Activated naive CD8-positive, alpha-beta T cell treated with anti-CD3 and anti-CD28 coated beads for 36 hours (primary cell): ENCODE measurements at regions not wholly inside any gene's neighbourhood (a gene's known extent, or its start where the extent isn't known, plus 50 kb on each side); places are given as distances from the start of the nearest gene placed in this dataset.
A peak's percentile ranks its signal among the peaks of the same experiment; 100 is the strongest.
"Not testable (repeated sequence)": the region's sequence is repeated elsewhere in the genome, so short reads cannot be mapped to it uniquely, and the experiment has no call there.

ENCODE experiments used
- DNase-seq: peaks from one replicate; pipeline ENCODE4 v3.0.0; 2021
- H3K27ac Mint-ChIP-seq: one replicate; pipeline ENCODE4 v1.8.0; 2022; ENCODE audit warnings: mild to moderate bottlenecking, moderate library complexity, mixed read lengths
- H3K27me3 Mint-ChIP-seq: one replicate; pipeline ENCODE4 v1.8.0; 2022; ENCODE audit warnings: mild to moderate bottlenecking, mixed read lengths
- H3K36me3 Mint-ChIP-seq: one replicate; pipeline ENCODE4 v1.8.0; 2021; ENCODE audit warnings: mild to moderate bottlenecking, mixed read lengths
- H3K4me1 Mint-ChIP-seq: one replicate; pipeline ENCODE4 v1.8.0; 2021; ENCODE audit warnings: mixed read lengths
- H3K4me3 Mint-ChIP-seq: one replicate; pipeline ENCODE4 v1.8.0; 2022; ENCODE audit warnings: mild to moderate bottlenecking, moderate library complexity, mixed read lengths
- H3K9me3 Mint-ChIP-seq: one replicate; pipeline ENCODE4 v1.8.0; 2022; ENCODE audit warnings: mixed read lengths

- H3K4me3 Mint-ChIP-seq = no peak overlapping the region
- H3K9me3 Mint-ChIP-seq = no peaks in the 10 kb centered on the region
- H3K27me3 Mint-ChIP-seq = peaks cover 10% of the 10 kb centered on the region
- no peaks in the 10 kb centered on the region for H3K36me3 Mint-ChIP-seq
- no peak for DNase-seq
- no peak overlapping the region for H3K27ac Mint-ChIP-seq
- H3K4me1 Mint-ChIP-seq = peaks cover 33% of the 10 kb centered on the region
Measured at GRCh38 chr3:101999177-101999779, 150.0 kb downstream of the NFKBIZ start.

- Mint-ChIP-seq H3K4me3 (no peak overlapping the region), H3K4me1 (peaks cover 23% of the 10 kb centered on the region), H3K27me3 (peaks cover 10% of the 10 kb centered on the region), H3K36me3 (no peaks in the 10 kb centered on the region), H3K9me3 (no peaks in the 10 kb centered on the region), H3K27ac (no peak overlapping the region)
- no peak for DNase-seq
Measured at GRCh38 chr3:102000620-102001209, 151.4 kb downstream of the NFKBIZ start.

- no peak for DNase-seq
- Mint-ChIP-seq H3K9me3 (no peaks in the 10 kb centered on the region), H3K4me3 (no peak overlapping the region), H3K4me1 (peaks cover 13% of the 10 kb centered on the region), H3K27me3 (peaks cover 3% of the 10 kb centered on the region), H3K36me3 (no peaks in the 10 kb centered on the region), H3K27ac (no peak overlapping the region)
Measured at GRCh38 chr3:102002056-102002455, 152.7 kb downstream of the NFKBIZ start.

GRCh38 chr3:102004561-102004960 is 155.2 kb downstream of the NFKBIZ start:
- Mint-ChIP-seq H3K27me3 (no peaks in the 10 kb centered on the region), H3K36me3 (peaks cover 3% of the 10 kb centered on the region), H3K4me1 (peaks cover 5% of the 10 kb centered on the region), H3K9me3 (peaks cover 5% of the 10 kb centered on the region), H3K27ac (no peak overlapping the region), H3K4me3 (no peak overlapping the region)
- no peak for DNase-seq

GRCh38 chr3:102005551-102005950 is 156.2 kb downstream of the NFKBIZ start:
- Mint-ChIP-seq H3K9me3 (peaks cover 10% of the 10 kb centered on the region), H3K4me1 (peaks cover 2% of the 10 kb centered on the region), H3K27me3 (no peaks in the 10 kb centered on the region), H3K27ac (no peak overlapping the region), H3K4me3 (no peak overlapping the region), H3K36me3 (peaks cover 5% of the 10 kb centered on the region)
- no peak for DNase-seq

GRCh38 chr3:102006812-102007485 is 157.6 kb downstream of the NFKBIZ start:
- DNase-seq = no peak
- no peak overlapping the region for H3K4me3 Mint-ChIP-seq
- peaks cover under 1% of the 10 kb centered on the region for H3K4me1 Mint-ChIP-seq
- H3K27ac Mint-ChIP-seq = no peak overlapping the region
- peaks cover 14% of the 10 kb centered on the region for H3K9me3 Mint-ChIP-seq
- H3K36me3 Mint-ChIP-seq = peaks cover 5% of the 10 kb centered on the region
- no peaks in the 10 kb centered on the region for H3K27me3 Mint-ChIP-seq

- H3K36me3 Mint-ChIP-seq, H3K27me3 Mint-ChIP-seq, H3K27ac Mint-ChIP-seq, H3K4me1 Mint-ChIP-seq, H3K4me3 Mint-ChIP-seq, DNase-seq: not testable (repeated sequence)
- peaks cover 20% of the 10 kb centered on the region for H3K9me3 Mint-ChIP-seq
Measured at GRCh38 chr3:102008436-102008835, 159.1 kb downstream of the NFKBIZ start.

GRCh38 chr3:102016417-102016816 is 167.1 kb downstream of the NFKBIZ start:
- H3K27me3 Mint-ChIP-seq = no peaks in the 10 kb centered on the region
- no peak overlapping the region for H3K27ac Mint-ChIP-seq
- H3K36me3 Mint-ChIP-seq = peaks cover 4% of the 10 kb centered on the region
- no peak overlapping the region for H3K4me3 Mint-ChIP-seq
- peaks cover 9% of the 10 kb centered on the region for H3K9me3 Mint-ChIP-seq
- no peak for DNase-seq
- peaks cover 13% of the 10 kb centered on the region for H3K4me1 Mint-ChIP-seq

- Mint-ChIP-seq H3K4me3 (no peak overlapping the region), H3K9me3 (peaks cover 8% of the 10 kb centered on the region), H3K36me3 (peaks cover 4% of the 10 kb centered on the region), H3K27ac (no peak overlapping the region), H3K27me3 (no peaks in the 10 kb centered on the region), H3K4me1 (peaks cover 13% of the 10 kb centered on the region)
- no peak for DNase-seq
Measured at GRCh38 chr3:102017784-102018183, 168.5 kb downstream of the NFKBIZ start.

GRCh38 chr3:102018551-102018950 is 169.2 kb downstream of the NFKBIZ start:
- H3K4me3 Mint-ChIP-seq = no peak overlapping the region
- H3K4me1 Mint-ChIP-seq = peaks cover 13% of the 10 kb centered on the region
- no peaks in the 10 kb centered on the region for H3K36me3 Mint-ChIP-seq
- no peak overlapping the region for H3K27ac Mint-ChIP-seq
- H3K9me3 Mint-ChIP-seq = peaks cover 4% of the 10 kb centered on the region
- no peak for DNase-seq
- no peaks in the 10 kb centered on the region for H3K27me3 Mint-ChIP-seq

- peaks cover 17% of the 10 kb centered on the region for H3K4me1 Mint-ChIP-seq
- H3K4me3 Mint-ChIP-seq = no peak overlapping the region
- no peak for DNase-seq
- H3K9me3 Mint-ChIP-seq = no peaks in the 10 kb centered on the region
- H3K27me3 Mint-ChIP-seq = no peaks in the 10 kb centered on the region
- no peaks in the 10 kb centered on the region for H3K36me3 Mint-ChIP-seq
- H3K27ac Mint-ChIP-seq = no peak overlapping the region
Measured at GRCh38 chr3:102020735-102021134, 171.4 kb downstream of the NFKBIZ start.

- H3K9me3 Mint-ChIP-seq = peaks cover 2% of the 10 kb centered on the region
- DNase-seq = peak; percentile 18
- H3K27me3 Mint-ChIP-seq = no peaks in the 10 kb centered on the region
- no peaks in the 10 kb centered on the region for H3K36me3 Mint-ChIP-seq
- H3K4me3 Mint-ChIP-seq = no peak overlapping the region
- peaks cover 13% of the 10 kb centered on the region for H3K4me1 Mint-ChIP-seq
- H3K27ac Mint-ChIP-seq = no peak overlapping the region
Measured at GRCh38 chr3:102024270-102024904, 175.1 kb downstream of the NFKBIZ start.

GRCh38 chr3:102025606-102026270 is 176.4 kb downstream of the NFKBIZ start:
- Mint-ChIP-seq H3K4me3 (no peak overlapping the region), H3K4me1 (peaks cover 11% of the 10 kb centered on the region), H3K9me3 (peaks cover 3% of the 10 kb centered on the region), H3K27me3 (no peaks in the 10 kb centered on the region), H3K36me3 (no peaks in the 10 kb centered on the region), H3K27ac (no peak overlapping the region)
- no peak for DNase-seq

- H3K9me3 Mint-ChIP-seq = peaks cover 3% of the 10 kb centered on the region
- no peak overlapping the region for H3K27ac Mint-ChIP-seq
- DNase-seq = no peak
- no peaks in the 10 kb centered on the region for H3K36me3 Mint-ChIP-seq
- H3K4me1 Mint-ChIP-seq = peaks cover 9% of the 10 kb centered on the region
- no peak overlapping the region for H3K4me3 Mint-ChIP-seq
- H3K27me3 Mint-ChIP-seq = no peaks in the 10 kb centered on the region
Measured at GRCh38 chr3:102026656-102027055, 177.3 kb downstream of the NFKBIZ start.

GRCh38 chr3:102030661-102031060 is 181.3 kb downstream of the NFKBIZ start:
- no peak overlapping the region for H3K27ac Mint-ChIP-seq
- H3K9me3 Mint-ChIP-seq = peaks cover 3% of the 10 kb centered on the region
- no peak overlapping the region for H3K4me3 Mint-ChIP-seq
- H3K36me3 Mint-ChIP-seq = no peaks in the 10 kb centered on the region
- no peak for DNase-seq
- peaks cover 10% of the 10 kb centered on the region for H3K4me1 Mint-ChIP-seq
- H3K27me3 Mint-ChIP-seq = no peaks in the 10 kb centered on the region
